Keratinocyte (primary cell): ENCODE measurements at regions not wholly inside any gene's neighbourhood (a gene's known extent, or its start where the extent isn't known, plus 50 kb on each side); places are given as distances from the start of the nearest gene placed in this dataset.

Experiments used
- DNase-seq: peaks from one replicate; pipeline ENCODE4 v3.0.0-alpha.2; 2011; ENCODE audit warnings: low read depth, missing footprints, low spot score
- FAIRE-seq: peaks from 2 replicates; lab custom pipeline; 2011; peaks lifted over from hg19 to GRCh38; lab: Jason Lieb, UNC
- H2AFZ ChIP-seq: 2 replicates; pipeline ENCODE4 v1.6.0; 2012; ENCODE audit warnings: low read length, control low read depth, inconsistent platforms; ENCODE audit not compliant: control insufficient read depth
- H3K27ac ChIP-seq: 2 replicates; pipeline ENCODE4 v1.5.1; 2011; ENCODE audit warnings: low read length; ENCODE audit not compliant: control insufficient read depth, insufficient read depth
- H3K27me3 ChIP-seq: 3 replicates; pipeline ENCODE4 v1.6.0; 2011; ENCODE audit warnings: low read length; ENCODE audit not compliant: control insufficient read depth, insufficient read depth; ENCODE audit errors: extremely low read depth
- H3K36me3 ChIP-seq, 2 experiments: 2 replicates in 1 of 2; 3 replicates in 1 of 2; pipeline ENCODE4 v1.5.1; 2011; ENCODE audit warnings: low read length in 2 of 2, mild to moderate bottlenecking in 1 of 2; ENCODE audit not compliant: control insufficient read depth in 2 of 2, insufficient read depth in 2 of 2; ENCODE audit errors: extremely low read depth in 1 of 2
- H3K4me1 ChIP-seq: 3 replicates; pipeline ENCODE4 v1.5.1; 2011; ENCODE audit warnings: low read length; ENCODE audit not compliant: control insufficient read depth, insufficient read depth; ENCODE audit errors: extremely low read depth
- H3K4me2 ChIP-seq: 3 replicates; pipeline ENCODE4 v1.6.0; 2011; ENCODE audit warnings: low read depth, low read length; ENCODE audit not compliant: control insufficient read depth, insufficient read depth; ENCODE audit errors: extremely low read depth
- H3K4me3 ChIP-seq, 3 experiments: fragments of 200-600 bp in 1 of 3; sonication (generic) in 1 of 3; 2 replicates in 2 of 3; 3 replicates in 1 of 3; pipeline ENCODE4 v1.5.1; 2011 to 2016; ENCODE audit warnings: low read length in 3 of 3, mild to moderate bottlenecking in 3 of 3, control low read depth in 2 of 3, inconsistent platforms in 1 of 3, low read depth in 1 of 3, mixed read lengths in 1 of 3, mixed run types in 1 of 3, moderate library complexity in 1 of 3; ENCODE audit not compliant: control insufficient read depth in 2 of 3, insufficient read depth in 2 of 3; ENCODE audit errors: extremely low read depth in 1 of 3
- H3K79me2 ChIP-seq: 2 replicates; pipeline ENCODE4 v1.6.0; 2012; ENCODE audit warnings: low read length; ENCODE audit not compliant: control insufficient read depth, insufficient read depth
- H3K9ac ChIP-seq: 3 replicates; pipeline ENCODE4 v1.6.0; 2011; ENCODE audit warnings: low read length; ENCODE audit not compliant: control insufficient read depth, insufficient read depth; ENCODE audit errors: extremely low read depth
- H3K9me1 ChIP-seq: 3 replicates; pipeline ENCODE4 v1.6.0; 2011; ENCODE audit warnings: low read length; ENCODE audit not compliant: control insufficient read depth, insufficient read depth; ENCODE audit errors: extremely low read depth
- H3K9me3 ChIP-seq: 2 replicates; pipeline ENCODE4 v1.5.1; 2012; ENCODE audit warnings: low read depth, low read length; ENCODE audit not compliant: control insufficient read depth
- H4K20me1 ChIP-seq: 3 replicates; pipeline ENCODE4 v1.6.0; 2011; ENCODE audit warnings: low read length; ENCODE audit not compliant: control insufficient read depth, insufficient read depth; ENCODE audit errors: extremely low read depth
- CTCF ChIP-seq, 3 experiments: IDR thresholded peaks in 1 of 3; conservative IDR thresholded peaks in 1 of 3; optimal IDR thresholded peaks in 1 of 3; 2 replicates in 2 of 3; 3 replicates in 1 of 3; pipeline versions ENCODE3 to v1.5.1; 2011; ENCODE audit warnings: low read length in 3 of 3, mild to moderate bottlenecking in 3 of 3, moderate library complexity in 2 of 3, control low read depth in 1 of 3, inconsistent platforms in 1 of 3; ENCODE audit not compliant: insufficient read depth in 2 of 3; ENCODE audit errors: extremely low read depth in 1 of 3
- EZH2 ChIP-seq: IDR thresholded peaks from one replicate; pipeline ENCODE4 v1.6.1; 2012; ENCODE audit warnings: inconsistent platforms, mild to moderate bottlenecking, low read length, moderate library complexity
- dilution Hi-C: fragments of 300-500 bp; cut with MboI; formaldehyde crosslinking; loops from one replicate; pipeline ENCODE4 v1.7.0; 2020; ENCODE audit warnings: low sequenced_read_pairs; ENCODE audit not compliant: extremely low pct_ligation_motif_present

GRCh38 chr2:59150217-59150849, 909.2 kb upstream of the FANCL start:
- no peaks in the 10 kb centered on the region for H3K9me3 ChIP-seq
- H3K9ac ChIP-seq, result no peak overlapping the region
- dilution Hi-C loops, result no loop called here
- H3K79me2 ChIP-seq, result no peaks in the 10 kb centered on the region
- no peak for TF ChIP-seq EZH2
- no peak for TF ChIP-seq CTCF (optimal IDR thresholded peaks at IDR 0.05 in 1 of 3, IDR thresholded peaks at IDR 0.05 in 1 of 3, conservative IDR thresholded peaks at IDR 0.05 in 1 of 3; ENCODE audit: extremely low read depth in 1 of 3, insufficient read depth in 2 of 3, low read length in 3 of 3)
- no peak overlapping the region for H3K4me3 ChIP-seq
- H3K36me3 ChIP-seq, result no peaks in the 10 kb centered on the region
- FAIRE-seq (no peak), DNase-seq (no peak)
- no peaks in the 10 kb centered on the region for H4K20me1 ChIP-seq
- H3K4me1 ChIP-seq, result no peaks in the 10 kb centered on the region
- no peak overlapping the region for H3K4me2 ChIP-seq
- H3K27me3 ChIP-seq, result no peaks in the 10 kb centered on the region
- no peak overlapping the region for H2AFZ ChIP-seq
- no peaks in the 10 kb centered on the region for H3K9me1 ChIP-seq
- H3K27ac ChIP-seq, result no peak overlapping the region

GRCh38 chr2:59149271-59149670, 908.1 kb upstream of the FANCL start:
- FAIRE-seq (no peak), DNase-seq (no peak)
- no peaks in the 10 kb centered on the region for H3K27me3 ChIP-seq
- H3K4me1 ChIP-seq, result no peaks in the 10 kb centered on the region
- no peaks in the 10 kb centered on the region for H3K9me1 ChIP-seq
- TF ChIP-seq EZH2, result no peak
- no peak for TF ChIP-seq CTCF (optimal IDR thresholded peaks at IDR 0.05 in 1 of 3, IDR thresholded peaks at IDR 0.05 in 1 of 3, conservative IDR thresholded peaks at IDR 0.05 in 1 of 3; ENCODE audit: extremely low read depth in 1 of 3, insufficient read depth in 2 of 3, low read length in 3 of 3)
- no peak overlapping the region for H3K4me2 ChIP-seq
- H3K9ac ChIP-seq, result no peak overlapping the region
- no peak overlapping the region for H2AFZ ChIP-seq
- no peak overlapping the region for H3K27ac ChIP-seq
- H4K20me1 ChIP-seq, result no peaks in the 10 kb centered on the region
- H3K79me2 ChIP-seq, result no peaks in the 10 kb centered on the region
- H3K4me3 ChIP-seq, result no peak overlapping the region
- dilution Hi-C loops, result no loop called here
- no peaks in the 10 kb centered on the region for H3K36me3 ChIP-seq
- no peaks in the 10 kb centered on the region for H3K9me3 ChIP-seq
